HG03565 (cell line): ENCODE measurements at regions not wholly inside any gene's neighbourhood (a gene's known extent, or its start where the extent isn't known, plus 50 kb on each side); places are given as distances from the start of the nearest gene placed in this dataset.

Experiments used
- ATAC-seq: cut with Tn5 transposase; IDR thresholded peaks from one replicate; pipeline ENCODE4 v1.9.1; 2021; ENCODE audit warnings: mild to moderate bottlenecking, moderate library complexity; ENCODE audit not compliant: unreplicated experiment

DNA sequence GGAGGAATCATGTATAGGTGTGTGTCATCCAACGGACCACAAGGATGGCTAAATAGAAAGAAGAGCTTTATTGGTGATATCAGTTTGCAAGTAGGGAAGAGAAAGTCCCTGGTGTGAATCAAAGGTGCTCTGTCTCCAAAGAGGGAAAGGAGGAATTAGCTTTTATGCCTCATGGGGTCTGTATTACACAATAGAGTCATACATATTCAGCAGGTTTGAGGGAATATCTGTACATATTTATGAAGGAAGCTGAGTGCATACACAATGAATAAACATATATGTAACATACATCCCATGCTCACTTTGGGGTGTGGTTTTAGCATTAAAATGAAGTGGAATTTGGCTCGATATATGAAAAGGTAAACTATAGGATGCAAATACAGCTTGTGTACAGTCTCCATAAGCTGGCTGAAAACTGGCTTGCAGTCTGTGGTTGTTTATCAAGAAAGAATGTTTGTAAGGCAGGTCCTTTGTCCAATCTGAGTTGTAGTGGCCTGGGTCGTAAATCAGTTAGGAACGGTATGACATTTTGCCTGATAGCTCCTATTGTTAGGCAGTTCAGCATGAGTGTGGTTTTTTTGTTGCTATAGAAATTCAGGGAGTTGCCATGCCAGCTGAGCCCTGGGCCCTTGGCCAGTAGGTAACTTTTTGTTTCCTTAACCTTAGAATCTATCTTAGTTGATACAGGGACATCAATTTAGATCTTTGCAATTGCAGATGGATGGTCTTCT, 198.0 kb upstream of the ZP4 start:
- ATAC-seq: no peak

DNA sequence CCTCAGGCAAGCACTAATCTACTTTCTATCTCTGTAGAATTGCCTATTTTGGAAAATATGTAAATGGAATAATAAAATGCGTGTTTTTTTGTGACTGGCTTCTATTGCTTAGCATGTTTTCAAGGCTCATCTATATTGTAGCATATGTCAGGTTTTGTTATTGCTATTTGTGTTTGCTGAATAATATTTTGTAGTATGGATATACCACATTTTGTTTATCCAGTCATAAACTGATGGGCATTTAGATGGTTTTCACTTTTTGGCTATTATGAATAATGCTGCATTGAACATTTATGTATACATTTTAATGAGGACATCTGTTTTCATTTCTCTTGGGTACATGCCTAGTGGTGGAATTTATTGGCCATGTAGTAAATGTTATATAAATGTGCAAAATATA, 183.3 kb upstream of the ZP4 start:
- ATAC-seq: no peak

DNA sequence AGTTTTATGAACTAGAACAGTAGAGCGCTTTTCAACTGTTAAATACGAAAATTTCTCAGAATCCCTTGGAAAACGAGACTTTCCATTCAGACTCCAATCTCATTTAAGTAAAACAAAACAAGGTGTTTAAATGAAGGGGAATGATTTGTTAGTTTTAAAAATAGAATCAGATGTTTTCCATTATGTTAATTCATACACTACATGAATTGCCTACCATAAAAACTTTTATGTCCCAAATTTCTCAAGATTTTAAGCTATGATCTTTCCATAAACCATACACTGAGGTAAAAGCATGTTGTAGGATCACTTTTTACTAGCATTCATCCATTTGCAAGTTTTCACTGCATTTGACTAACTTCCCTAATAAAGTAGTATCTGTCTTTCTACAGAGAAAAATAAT, 180.3 kb upstream of the ZP4 start:
- no peak for ATAC-seq

DNA sequence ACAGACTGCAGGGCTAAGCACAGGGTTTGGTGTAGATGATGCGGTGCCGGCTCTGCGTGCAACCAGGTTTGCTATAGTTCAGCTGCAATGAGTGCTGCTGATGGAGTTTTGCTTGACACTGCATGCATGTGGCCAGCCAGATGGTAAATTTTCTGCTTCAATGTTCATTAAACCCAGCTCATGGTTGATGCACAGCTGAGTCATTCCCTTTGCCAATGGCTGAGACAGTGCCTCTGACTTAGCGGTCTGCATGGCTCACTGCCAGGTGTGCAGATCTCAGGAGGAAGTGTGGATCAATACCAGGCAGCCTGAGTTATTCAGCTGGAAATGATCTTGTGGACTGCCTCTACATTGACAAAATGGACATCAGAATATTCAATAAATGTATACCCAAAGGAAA, 172.7 kb upstream of the ZP4 start:
- ATAC-seq: peak; percentile 36

DNA sequence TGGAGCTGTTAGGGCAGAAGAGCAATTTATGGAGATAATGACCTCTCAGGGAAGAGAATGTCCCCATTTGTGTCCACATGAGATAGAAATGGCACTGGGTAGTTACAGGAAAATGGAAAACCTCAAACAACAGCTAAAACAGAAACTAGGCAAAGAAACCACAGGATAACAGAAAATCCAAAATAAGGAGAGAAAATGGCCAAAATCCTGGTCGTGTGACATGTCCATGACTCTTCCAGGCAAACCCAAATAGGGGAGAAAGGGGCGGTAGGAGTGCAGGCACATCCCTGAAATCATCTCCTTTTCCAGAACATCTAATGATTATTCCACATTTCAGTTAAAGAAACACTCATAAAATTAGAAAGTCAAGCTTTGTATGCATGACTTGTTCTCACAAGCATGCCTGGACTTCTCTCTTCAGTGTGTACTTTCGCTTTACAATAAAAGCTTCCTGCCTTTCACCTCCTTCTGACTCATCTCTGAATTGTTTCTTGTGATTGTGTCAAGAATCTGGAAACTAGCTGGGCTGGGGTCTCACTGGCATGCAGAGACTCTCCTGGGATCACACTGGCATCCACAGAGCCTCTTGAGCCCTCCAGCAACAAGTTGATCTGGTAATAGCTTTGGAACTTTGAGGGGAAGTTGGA, 171.4 kb upstream of the ZP4 start:
- ATAC-seq: peak; percentile 59

DNA sequence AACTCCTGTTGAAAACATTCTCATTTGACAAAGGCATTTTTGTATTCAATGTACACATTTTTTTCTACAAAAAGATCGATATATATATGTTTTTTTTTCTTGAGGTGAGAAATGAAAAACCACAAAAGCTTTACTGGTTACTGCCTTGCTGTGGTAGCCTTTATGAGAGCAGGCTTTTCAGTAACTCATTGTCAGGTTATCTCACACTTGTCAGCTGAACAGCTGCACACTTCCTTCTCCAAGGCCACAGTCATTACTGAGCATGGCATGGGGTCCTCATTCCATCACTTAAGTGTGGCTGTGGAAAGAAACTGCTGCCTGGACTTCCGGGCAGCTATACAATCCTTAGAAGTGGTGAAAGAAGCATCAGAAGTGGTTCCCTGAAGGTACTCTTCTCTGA, 169.3 kb upstream of the ZP4 start:
- ATAC-seq: peak; percentile 64

DNA sequence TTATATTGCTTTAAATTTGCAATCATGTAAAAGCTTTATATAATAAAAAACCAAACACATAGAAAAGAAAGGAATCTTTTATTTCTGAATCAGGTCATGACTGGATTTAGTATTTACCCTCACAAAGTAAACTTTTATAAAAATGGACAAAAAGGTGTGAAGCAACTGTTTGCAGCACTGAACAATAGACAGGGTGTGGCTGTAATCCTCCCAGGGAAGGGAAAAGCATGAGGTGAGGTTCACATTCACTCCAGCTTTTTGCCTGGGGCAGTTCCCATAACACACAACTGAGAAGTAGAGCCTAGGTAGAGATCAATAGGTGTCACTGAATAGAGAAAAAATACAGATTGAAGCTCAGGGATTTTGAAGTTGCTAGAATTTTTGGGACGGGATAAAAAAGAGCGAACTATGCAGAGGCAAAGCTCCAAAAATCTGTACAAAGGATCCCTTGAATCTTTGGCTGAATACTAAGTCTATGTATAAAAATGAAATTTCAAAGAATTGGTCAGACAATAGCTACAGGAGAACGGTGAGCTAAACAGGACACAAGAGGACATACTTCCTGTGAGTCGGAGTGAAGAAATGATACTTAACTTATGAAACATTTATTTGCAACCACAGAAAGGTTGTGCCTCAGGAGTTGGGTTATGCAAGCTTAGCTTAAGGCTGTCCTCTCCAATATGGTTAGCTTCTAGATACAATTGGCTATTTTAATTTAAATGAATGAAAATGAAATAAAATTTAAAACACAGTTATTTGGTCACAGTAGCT, 162.0 kb upstream of the ZP4 start:
- no peak for ATAC-seq

DNA sequence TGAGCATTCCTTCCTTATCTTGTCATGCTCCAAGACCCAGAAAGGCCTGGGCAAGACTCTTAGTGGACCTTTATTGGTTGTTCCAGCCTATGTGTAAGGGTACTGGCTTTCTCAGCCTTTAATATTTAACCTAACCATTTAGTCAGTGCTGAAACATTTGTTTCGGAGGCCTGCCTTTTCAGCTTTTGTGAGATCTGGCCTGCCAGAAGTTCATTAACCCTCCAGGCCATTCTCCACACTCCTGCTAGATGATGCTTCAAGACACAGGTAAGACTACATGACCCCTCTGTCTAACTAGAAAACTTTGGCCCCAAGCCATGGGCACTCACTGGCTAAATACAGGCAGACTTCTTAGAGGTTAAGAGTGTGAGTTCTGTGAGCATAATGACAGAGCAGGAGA, 138.4 kb upstream of the ZP4 start:
- ATAC-seq: no peak

DNA sequence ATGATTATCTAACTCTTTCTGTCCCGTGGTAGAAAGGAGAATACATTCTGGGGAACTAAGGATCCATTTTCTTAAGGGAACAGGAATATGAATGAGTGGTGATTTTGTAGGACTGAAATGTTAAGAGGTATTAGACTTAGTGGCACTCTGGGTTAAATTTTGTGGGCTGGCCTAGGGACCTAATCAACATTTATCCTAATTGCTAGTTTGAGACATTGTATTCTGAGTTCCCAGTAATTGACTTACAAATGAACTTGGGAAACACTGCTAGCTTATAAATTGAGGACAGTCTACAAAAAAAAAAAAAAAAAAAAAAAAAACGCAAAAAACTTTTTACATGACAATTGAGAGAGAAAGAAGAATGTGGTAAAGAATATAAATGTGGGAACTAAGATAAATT, 136.6 kb upstream of the ZP4 start:
- ATAC-seq: no peak

DNA sequence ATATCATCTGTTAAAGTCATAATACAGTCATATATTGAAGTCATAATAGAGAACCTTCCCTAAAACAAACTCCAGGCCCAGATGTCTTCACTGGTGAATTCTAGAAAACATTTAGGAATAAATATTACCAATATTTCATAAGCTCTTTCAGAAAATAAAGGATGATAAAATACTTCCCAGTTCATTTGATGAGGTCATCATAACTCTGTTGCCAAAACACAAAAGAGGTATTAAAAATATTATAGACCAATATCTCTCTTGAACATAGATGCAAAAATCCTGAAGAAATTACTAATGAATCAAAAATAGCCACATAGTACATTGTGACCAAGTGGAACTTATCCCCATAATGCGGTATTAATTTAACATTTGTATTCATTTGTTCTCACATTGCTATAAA, 132.4 kb upstream of the ZP4 start:
- no peak for ATAC-seq

DNA sequence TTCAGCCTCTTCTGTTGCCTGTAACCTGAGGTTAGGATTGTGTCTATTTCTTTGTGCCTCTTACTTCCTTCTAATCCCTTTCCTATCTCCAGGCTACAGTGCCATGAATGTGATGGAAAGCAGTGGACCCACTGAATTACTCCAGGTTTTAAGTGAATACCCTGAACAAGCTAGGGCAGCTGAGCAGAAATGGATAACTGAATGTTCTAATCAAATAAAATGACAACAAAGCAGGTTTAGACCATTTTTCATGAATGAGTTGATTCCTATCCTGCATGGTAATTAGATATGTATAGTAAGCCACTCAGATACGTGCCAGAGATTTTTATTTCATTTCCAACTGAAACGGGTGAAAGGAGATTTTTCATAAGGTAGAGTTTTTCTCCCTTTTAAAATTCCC, 127.5 kb upstream of the ZP4 start:
- ATAC-seq: no peak

DNA sequence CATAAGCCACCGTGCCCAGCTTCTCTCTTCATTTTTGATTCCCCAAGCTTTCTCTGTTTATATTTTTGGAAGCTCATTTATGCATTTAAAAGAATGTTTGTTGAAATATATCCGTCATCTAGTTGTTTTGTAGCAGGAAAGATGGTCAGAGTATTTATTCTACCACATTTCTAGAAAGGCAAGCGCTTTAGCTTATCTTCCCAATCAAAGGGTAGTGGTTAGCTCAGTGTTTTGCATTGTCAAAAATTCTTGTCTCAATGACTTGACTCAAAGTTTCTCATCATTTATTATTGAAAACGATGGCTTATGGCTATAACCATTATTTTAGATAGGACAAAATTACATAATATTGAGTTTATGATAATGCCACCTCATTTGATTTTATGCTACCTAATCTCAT, 116.1 kb upstream of the ZP4 start:
- ATAC-seq: no peak

DNA sequence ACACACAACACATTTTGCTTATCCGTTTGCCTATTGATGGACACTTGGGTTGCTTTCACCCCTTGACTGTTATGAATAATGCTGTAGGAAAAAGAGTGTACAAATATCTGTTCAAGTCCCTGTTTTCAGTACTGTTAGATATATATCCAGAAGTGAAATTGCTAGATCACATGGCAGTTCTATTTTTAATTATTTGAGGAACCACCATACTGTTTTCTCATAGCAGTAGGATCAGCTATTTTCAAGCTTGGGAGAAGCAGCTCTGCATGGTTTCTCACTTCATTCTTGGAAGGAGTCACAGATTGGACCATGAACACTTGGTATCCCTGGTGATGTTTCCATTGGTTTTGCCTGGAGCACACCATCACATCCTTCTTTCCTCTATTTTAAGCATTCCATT, 114.4 kb upstream of the ZP4 start:
- ATAC-seq: no peak

DNA sequence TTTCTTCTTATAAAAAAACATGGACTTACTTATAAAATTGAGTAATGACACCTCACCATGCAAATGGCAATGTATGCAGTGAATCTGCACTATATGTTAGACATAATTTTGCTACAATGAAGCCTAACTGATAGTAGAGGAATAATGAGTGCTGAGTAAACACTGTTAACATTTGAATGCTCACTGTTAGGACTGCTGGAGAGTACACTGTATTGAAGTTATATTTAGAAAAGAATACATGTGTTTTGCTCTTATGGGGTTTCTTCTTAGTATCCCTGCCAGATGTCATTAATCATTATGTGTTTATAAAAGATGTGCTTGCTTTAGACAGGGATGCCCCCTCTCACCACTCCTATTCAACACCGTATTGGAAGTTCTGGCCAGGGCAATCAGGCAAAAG, 111.1 kb upstream of the ZP4 start:
- no peak for ATAC-seq

DNA sequence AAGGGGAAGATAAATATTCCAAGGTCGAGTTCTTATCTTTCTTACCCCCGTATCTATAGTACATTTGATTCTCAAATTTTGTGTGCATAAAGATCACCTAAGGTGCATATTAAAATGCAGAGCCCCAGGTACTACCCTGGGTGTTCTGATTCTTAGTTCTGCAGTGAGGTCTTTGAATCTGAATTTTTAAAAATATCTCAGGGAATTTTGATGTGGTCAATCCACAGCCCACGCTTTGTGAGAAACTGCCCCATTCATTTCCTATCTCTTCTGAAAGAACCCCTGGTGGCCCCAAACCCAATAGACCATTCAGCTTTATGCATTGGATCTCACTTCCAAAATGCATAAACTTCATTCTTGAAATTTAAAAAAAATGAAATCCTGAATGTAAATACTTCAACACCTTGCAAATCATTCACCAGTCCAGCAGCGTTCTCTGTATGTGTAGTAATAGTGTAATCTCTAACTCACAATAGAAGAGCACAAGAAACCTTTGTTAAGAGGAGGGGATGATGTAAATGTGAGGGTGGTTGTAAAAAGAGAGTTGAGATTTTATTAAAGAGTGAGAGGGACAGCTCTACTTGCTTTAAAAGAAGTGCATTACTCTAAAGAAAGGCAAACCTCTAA, 108.8 kb upstream of the ZP4 start:
- no peak for ATAC-seq

DNA sequence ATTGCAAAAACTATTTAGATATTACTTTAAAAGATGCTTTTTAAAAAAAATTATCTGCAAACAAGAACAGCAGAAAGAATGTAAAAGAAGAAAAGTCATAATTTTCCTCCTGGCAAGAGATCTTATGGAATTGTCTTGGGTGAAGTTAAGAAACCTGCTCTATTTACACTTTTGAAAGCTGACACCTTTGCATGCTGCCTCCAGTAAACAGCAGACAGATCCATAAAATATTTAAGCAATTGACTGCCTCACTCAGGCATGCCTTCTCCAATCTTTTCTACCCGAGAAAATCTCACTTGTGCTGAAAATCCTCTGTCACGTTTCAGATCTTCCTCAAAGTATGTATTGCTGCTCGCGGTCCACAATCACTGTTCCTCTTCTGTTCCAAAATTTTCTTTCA, 107.9 kb upstream of the ZP4 start:
- ATAC-seq: no peak

DNA sequence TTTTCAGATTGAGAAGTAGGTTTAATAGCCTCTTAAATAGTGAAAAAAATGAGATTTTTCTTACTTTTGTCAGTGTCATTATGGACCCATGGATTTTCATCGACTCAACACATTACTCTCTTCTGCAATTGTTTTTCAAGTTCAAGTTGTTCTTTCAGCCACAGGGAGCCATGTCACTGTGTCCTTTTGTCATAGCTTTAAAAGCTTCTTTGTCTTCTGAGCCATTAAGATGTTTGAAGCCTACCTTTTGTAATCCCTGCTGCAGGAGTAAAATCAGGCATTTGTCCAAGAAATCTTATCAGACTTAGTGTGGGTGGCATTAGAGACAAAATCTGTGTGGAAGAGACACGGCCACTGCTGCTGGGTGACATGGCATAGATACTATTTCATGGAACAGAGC, 92.8 kb upstream of the ZP4 start:
- ATAC-seq: no peak

DNA sequence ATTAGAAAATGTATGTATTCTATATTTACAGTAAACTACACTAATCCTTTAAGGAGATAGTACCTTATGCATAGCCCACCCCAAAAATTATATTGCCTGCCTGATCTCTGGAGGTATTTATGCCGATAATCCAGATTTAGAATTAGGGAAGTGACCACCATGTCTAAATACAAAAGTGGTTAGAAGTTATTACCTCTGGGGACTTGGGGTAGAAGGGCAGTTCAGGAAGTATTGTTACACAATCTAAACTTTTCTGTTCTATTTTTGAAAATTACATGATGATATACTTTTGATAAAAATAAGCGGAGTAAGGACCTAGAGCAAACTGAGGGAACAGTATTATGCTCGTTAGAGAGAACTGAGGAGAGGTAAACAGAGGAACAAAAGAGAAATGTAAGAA, 90.5 kb upstream of the ZP4 start:
- ATAC-seq: no peak

DNA sequence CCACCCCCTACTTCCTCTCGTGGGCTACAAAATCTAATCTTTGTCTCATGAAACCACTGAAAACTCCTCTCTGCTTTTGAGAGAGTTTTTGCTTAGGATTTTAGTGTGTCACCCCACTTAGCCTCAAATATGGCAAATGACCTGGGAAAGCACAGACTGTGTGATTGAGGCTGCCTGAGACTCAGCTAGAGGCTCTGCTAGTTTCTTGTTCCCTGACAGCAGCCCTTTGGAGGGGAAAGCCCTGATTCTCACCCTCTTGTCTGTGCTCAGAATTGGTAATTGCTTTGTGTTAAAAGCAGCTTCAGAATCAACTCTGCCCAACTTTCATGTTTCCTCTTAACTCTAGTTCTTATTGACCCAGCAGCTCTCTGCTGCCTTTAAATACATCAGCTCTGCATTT, 85.6 kb upstream of the ZP4 start:
- ATAC-seq: no peak

DNA sequence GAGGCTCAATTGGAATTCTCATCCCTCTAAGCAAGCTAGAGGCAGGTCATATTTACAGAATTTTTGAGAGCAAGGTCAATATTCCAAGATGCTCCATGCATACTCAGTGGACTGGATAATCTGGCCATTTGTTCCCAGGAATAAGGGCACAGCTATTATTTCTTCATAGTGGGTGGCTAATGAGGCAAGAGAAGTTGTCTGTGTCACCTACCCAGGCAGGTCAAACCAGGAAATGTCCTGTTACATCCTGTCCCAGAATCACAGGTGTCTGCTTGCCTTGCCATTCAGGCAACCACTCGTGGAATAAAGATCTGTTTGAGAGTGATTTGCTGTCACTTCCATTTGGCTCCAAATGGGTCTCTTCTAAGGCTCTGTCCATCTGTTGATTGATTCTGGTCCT, 85.2 kb upstream of the ZP4 start:
- no peak for ATAC-seq

DNA sequence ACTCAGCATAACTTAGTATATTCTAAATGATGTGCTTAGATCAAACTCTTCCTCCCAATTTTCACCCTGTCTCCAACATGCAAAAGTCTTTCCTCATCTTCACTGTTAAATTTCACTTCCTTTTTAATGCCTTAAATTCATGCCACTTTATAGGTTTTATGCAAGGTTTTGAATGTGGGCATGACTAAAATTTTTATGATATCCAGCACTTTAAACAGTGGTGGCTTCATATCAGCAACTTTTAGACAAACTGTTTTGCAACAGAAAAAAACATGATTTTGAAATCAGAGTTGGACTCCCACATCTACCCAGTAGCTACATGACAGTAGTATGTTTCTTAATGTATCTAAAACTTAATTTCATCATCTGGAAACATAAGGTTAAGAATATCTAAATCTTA, 84.7 kb upstream of the ZP4 start:
- ATAC-seq: no peak

DNA sequence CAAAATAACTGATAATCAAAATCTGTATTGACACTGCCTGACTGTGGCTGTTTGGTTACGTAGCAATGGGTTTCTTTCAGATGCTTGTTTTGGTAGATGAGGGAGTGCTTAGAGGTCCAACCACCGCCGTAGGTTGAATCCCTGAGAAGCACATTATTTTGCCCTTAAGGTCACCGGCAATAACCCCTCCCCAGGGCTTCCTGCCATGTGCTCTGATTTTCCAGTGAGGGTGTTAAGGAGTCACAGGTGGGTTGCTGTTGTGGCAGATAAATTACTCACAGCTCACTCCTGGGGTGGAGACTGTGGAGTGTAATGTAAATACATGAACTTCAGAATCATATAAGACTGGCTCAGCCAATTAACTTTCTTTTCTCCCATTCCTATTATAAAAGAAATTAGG, 81.5 kb upstream of the ZP4 start:
- no peak for ATAC-seq
